ENCODE measurements at regions not wholly inside any gene's neighbourhood (a gene's known extent, or its start where the extent isn't known, plus 50 kb on each side); places are given as distances from the start of the nearest gene placed in this dataset.

DNA sequence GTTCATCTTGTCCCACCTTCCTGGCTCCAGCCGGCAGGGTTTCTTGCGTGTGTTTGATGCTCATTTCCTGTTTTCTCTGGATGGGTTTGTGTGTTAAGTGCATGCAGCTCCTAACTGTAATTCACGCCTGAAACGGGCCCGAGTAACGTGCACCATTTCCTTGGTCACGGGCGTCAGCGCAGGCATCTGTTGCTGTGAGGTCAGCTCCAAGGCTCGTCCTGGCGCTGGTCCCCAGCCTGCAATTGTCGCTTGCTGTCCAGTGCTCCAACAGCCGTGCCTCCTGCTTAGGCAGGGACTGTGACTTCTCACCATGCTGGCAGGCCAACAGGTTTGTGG, 201.1 kb downstream of the GLRX3 start:
- TF ChIP-seq, protein P1, sequence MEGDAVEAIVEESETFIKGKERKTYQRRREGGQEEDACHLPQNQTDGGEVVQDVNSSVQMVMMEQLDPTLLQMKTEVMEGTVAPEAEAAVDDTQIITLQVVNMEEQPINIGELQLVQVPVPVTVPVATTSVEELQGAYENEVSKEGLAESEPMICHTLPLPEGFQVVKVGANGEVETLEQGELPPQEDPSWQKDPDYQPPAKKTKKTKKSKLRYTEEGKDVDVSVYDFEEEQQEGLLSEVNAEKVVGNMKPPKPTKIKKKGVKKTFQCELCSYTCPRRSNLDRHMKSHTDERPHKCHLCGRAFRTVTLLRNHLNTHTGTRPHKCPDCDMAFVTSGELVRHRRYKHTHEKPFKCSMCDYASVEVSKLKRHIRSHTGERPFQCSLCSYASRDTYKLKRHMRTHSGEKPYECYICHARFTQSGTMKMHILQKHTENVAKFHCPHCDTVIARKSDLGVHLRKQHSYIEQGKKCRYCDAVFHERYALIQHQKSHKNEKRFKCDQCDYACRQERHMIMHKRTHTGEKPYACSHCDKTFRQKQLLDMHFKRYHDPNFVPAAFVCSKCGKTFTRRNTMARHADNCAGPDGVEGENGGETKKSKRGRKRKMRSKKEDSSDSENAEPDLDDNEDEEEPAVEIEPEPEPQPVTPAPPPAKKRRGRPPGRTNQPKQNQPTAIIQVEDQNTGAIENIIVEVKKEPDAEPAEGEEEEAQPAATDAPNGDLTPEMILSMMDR (IDR thresholded peaks at IDR 0.05) = no peak
- TF ChIP-seq EP300 (IDR thresholded peaks at IDR 0.05) = no peak

Data from ovary (tissue), 3 donors.